Adrenal gland (tissue), 5 donors: ENCODE measurements at regions not wholly inside any gene's neighbourhood (a gene's known extent, or its start where the extent isn't known, plus 50 kb on each side); places are given as distances from the start of the nearest gene placed in this dataset.

Experiments used
- CTCF ChIP-seq, 6 experiments: fragments of 450-650 bp in 4 of 6; fragments of 200-600 bp in 2 of 6; sonication (generic) in 1 of 6; IDR thresholded peaks; 1 replicate in 5 of 6; 2 replicates in 1 of 6; pipeline versions ENCODE4 v1.5.1 to v1.8.0; 2016 to 2021; ENCODE audit warnings: antibody characterized with exemption in 6 of 6, mild to moderate bottlenecking in 2 of 6, moderate library complexity in 1 of 6
- POLR2A ChIP-seq, 2 donors: fragments of 450-650 bp; IDR thresholded peaks; one replicate each; pipeline ENCODE4 v1.6.1; 2017; ENCODE audit warnings: antibody characterized with exemption in 2 of 2, mild to moderate bottlenecking in 2 of 2, moderate library complexity in 1 of 2
- donor health status: DM: no; HTN: no; CAD: no.

- TF ChIP-seq CTCF (IDR thresholded peaks at IDR 0.05) (no peak), POLR2A (IDR thresholded peaks at IDR 0.05) (no peak)
Observed at GRCh38 chr4:67342291-67342690, 203.0 kb downstream of the CENPC start.
